HG03139 (cell line): ENCODE measurements at regions not wholly inside any gene's neighbourhood (a gene's known extent, or its start where the extent isn't known, plus 50 kb on each side); places are given as distances from the start of the nearest gene placed in this dataset.
"Not testable (repeated sequence)": the region's sequence is repeated elsewhere in the genome, so short reads cannot be mapped to it uniquely, and the experiment has no call there.

ENCODE experiments used
- ATAC-seq: cut with Tn5 transposase; IDR thresholded peaks from one replicate; pipeline ENCODE4 v1.9.1; 2021; ENCODE audit not compliant: unreplicated experiment

DNA sequence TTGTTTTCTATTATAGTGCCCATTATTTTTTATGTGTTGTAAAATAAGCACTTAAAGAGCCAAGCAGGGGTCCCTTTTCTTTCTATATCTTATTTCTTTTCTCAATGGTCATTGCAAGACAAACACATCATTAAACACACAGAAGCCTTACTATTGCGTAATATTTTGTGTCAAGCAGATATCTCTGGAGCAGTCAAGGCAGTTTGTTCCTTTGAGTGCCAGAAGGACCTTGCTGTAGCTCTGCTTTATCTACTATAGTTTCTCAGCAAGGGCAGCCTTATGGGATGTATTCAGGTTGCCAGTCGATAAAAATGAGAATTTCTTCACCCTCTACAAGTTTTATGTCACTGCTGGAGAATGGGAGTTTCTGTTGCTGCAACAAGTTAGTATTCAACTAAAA is 319.3 kb downstream of the TDRD3 start:
- no peak for ATAC-seq

DNA sequence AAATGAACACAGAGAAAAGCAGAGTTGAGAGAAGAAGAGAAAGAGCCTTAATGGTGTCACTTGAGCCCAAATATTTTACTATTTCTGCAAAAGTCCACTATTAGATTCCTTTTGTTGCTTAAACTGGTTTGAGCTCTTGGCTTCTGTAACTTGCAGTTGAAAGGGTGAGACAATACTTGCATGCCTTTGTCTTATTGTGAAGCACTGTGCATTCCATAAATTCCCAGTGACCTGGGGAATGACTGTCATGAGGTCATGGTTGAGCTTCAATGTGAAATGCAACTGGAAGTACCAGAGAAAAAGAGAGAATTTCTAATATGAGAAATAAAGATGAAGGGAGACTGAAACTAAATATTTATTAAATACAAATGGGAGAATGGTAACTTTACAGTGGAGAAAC is 310.9 kb downstream of the TDRD3 start:
- ATAC-seq, result no peak

DNA sequence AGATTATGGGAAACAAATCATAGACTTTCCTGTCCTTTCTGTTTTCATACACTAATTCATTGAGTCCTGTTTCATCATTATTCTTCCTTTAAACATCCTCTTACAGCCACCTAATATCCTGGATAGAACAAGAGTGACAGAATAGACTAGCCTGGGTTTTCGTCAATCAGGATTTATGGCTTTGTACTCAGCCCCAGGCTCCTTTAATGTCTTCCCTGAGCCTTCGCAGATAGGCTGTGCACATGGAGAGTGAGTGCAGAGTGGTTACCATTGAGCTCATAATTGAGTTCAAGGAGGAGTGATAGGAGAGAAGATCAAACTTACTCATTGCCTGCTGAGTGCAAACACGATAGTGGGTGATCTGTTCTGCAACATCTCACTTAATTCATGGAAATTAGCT is 304.9 kb downstream of the TDRD3 start:
- no peak for ATAC-seq

DNA sequence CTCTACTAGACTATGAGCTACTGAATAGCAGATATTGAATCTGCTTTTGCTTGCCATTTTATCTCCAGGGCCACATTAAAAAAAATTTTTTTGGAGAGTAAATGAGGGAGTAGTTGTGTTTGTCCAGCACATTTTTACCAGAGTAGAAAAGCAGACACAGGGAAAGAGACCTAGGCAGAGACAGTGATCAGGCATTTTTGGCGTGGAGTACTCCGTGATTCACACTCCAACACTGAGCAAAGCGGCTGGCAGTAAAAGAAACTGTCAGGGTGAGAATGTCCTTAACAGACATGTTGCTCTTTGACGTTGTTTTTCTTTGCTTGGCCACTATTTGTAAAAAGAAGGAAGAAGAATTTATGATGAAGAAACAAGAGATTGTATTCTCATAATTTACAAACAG is 304.0 kb downstream of the TDRD3 start:
- no peak for ATAC-seq

DNA sequence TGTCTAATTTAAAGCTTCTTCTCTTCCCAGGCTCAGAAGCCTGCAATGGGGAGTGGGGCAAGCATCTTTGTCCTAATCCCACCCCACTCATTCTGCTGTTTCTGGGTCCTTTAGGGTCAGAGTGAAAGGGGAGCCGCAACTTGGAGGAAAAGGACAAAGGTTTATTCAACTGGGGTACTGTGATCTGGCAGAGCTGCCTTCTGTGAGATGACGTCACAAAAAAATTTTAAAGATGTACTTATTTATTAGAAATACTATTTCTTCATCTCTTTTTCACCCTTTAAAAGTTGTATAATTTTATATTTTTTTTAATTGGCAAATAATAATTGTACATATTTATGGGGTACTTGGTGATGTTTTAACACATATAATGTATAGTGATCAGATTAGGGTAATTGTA is 302.6 kb downstream of the TDRD3 start:
- ATAC-seq, result no peak

DNA sequence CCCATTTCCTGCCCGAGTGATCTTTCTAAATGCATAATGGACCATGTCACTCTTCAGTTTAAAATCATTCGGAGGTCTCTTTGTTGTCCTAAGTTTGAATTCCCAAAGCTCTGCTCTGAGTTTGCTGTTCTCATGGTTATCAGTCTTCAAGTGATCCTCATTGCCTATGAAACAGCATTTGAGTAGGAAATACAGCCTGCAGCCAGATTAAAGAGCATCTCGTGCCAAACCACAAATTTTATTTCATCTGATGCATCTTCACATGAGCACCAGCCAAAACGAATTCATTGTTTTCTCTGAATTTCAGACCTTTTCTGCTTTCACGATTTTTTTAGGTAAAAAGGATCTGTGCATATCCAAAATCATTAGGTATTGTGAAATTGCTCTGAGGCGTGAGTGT is 299.6 kb downstream of the TDRD3 start:
- no peak for ATAC-seq

DNA sequence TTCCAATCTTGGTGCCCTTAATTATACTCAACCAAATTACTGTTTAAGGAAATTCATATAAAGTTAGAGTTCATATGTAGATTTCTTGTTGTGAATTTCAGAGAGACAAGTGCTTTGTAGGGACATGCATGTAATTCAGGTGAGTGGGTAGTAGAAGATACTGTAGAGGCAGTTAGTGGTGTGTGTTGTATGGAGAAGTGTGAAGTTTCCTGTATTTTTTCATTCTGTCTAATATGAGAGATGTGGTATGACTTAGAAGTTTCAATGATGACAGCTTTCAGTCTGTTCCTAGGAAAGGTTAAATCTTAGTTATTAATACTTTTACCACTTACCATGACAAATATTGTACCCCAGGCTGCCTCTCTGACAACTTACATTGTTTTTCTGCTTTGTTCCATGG is 294.2 kb downstream of the TDRD3 start:
- ATAC-seq, result no peak

DNA sequence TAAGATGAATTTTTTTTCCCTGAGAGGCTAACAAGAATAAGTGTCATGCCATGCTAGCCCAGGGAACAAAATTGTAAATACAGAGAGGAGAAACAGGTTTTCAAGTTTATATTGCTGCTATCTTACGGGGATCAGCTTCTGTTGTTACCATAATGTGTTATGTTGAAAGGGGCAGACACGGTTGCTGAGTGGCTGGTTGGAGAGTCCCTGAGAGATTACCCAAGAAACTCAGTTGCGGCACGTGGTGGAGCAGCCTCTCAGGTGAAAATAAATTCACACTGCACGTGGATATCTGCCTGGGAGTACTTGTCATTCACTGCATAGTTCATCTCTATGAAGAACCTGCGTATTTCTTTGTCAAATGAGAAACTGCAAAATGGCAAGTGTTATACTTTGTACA is 293.6 kb downstream of the TDRD3 start:
- no peak for ATAC-seq

DNA sequence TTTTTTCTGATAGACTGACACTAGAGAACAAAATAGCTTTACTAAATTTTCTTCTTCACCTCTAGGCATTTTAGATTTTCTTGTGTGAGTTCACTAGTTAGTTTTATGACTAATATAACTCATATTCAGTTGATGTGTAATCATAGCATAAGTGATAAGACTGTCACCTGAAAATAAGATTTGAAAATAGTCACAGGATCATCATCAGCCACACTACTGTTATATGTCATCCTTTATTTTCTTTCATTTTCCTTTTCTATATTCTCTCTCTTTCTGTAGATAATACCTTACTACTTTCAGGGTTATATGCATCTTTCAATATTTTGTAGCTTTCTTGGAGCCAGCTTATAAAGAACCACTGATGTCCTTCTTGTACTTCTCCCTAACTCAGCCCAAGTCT is 292.6 kb downstream of the TDRD3 start:
- ATAC-seq, result no peak

DNA sequence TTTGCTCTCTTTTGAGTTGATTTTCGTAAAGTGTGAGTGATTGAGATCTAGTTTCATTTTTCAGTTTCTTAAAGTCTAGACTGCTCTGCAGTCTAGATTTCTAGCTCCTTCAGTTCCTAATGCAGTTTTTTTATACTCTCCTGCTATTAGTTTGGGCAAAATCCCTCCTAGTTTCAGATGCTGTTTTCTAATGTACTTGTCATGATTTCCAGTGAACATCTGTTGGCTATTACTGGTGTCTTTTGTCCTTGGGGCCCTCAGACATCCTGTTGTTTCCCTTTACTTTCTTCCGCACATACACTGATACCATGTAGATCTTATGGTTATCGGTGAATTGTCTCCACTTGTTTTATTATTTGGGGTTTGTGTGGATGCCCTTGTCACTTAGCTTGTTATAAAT is 292.1 kb downstream of the TDRD3 start:
- ATAC-seq, result no peak

DNA sequence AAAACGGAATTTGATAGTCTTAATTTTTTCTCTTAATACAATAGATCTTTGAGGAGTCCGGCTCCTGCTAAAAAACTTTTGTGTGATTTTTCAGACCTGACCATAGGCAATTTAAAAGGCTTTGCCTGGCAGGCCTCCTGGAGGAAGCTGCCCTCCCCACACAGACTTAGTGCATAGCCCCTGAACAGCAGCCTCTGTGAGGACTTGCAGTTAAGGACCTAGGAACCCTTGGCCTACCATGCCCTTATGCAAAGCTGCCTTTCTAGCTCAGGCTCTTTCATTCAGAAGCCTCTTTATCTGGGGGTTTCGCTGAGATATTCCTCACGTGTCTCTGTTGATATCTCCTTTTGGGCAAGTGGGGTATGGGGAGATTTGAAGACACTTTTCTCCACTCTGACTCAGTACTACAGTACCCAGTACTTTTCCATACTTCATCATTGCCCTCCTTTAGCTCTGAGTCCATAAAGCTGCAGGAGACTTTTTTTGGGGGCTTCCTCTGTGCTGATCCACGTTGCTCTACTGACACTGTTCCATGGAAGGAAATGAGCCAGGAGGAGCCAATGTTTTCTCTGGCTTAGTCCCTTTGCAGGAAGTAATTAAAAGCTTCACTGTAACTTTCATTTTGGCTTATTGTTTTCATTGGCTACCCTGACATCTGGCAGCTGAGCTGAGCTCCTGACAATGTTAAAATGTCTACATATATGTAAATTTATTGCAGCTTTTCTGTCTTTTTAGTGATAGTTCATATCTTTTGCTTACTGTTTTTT is 283.1 kb downstream of the TDRD3 start:
- no peak for ATAC-seq

DNA sequence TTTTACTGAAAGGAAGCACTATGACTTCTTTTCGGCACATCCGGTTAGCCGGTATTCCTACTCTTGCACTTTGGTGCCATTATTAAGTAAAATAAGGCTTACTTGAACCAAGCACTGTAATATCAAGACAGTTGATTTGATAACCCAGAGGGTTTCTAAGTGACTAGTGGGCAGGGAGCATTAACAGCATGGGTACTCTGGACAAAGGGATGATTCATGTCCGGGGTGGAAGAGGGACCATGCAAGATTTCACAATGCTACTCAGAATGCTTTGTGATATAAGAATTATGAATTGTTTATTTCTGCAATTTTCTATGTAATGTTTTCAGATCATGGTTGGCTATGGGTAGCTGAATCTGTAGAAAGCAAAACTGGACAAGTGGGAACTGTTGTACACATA is 282.1 kb downstream of the TDRD3 start:
- ATAC-seq, result no peak

DNA sequence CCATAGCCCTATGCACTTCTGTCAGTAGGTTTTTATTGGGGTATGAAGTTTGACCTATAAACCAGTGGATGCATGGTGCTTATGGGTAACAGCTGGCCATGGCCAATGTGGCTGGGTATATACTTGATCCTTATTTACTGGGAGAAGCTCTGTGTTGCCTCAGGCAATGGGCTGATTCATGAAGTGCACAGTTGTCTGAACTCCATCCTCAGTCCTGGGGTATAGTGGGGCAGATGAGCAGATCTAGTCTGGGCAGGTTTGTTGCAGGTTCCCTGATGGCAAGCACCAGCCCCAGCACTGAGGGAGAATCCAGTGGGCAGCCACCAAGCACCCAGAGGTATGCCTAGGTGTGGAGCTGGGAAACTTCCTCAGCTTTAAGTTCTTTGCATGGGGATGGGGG is 274.4 kb downstream of the TDRD3 start:
- no peak for ATAC-seq

DNA sequence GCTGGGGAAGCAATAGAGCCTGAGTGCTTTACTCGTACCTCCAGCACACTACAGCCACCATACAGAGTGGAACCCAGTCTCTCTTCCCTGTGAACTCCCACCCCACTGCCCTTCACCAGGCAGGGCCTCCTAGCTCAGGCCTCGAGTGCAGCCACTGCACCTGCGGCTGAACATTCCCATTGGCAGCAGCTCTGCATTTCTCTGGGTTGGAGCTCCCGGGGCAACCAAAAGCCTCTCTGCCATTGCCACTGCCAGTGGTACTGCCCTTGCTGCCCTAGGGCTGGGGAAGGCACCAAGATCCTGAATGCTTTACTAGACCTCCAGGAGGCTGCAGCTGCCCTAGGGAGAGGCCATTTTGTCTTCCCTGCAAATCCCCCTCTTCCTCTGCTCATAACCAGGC is 266.8 kb downstream of the TDRD3 start:
- no peak for ATAC-seq

DNA sequence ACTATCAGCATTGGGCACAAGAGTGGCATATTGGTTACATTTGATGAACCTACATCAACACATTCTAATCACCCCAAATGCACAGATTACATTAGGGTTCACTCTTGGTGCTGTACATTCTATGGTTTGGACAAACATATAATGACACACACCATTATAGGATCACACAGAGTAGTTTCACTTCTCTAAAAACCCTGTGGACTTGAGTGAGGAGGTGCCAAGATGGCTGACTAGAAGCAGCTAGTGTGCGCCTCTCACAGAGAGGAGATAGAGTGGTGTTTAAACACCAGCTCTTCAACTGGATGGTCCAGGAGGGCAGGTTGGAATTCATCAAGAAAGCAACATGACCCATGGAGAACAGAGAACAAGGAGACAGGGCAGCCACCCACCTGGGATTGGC is 265.6 kb downstream of the TDRD3 start:
- ATAC-seq, result peak; percentile 50

DNA sequence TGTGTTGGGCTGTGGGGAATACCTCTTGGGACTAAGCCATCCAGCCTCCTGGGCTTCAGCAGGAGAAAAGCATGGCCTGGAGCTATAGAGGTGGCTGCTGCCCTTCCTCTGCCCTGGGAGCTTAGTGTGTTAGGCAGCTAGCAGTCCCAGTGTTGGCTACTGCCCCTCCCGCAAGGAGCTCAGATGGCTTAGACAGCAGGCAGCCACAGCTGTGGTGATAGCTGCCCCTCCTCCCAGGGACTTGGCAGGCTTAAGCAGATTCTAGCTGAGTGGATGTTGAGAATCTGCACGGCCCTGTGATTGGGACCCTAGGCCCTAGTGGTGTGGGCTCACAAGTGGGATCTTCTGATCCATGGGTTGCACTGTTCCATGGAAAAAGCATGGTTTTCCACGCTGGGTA is 264.5 kb downstream of the TDRD3 start:
- ATAC-seq, result no peak

DNA sequence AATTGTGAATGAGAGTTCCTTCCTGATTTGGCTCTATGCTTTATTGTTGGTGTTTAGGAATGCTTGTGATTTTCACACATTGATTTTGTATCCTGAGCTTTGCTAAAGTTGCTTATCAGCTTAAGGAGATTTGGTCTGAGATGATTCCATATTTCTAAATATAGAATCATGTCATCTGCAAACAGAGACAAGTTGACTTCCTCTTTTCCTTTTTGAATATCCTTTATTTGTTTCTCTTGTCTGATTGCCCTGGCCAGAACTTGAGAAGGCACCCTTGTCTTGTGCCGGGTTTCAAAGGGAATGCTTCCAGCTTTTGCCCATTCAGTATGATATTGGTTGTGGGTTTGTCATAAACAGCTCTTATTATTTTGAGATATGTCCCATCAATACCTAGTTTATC is 260.6 kb downstream of the TDRD3 start:
- not testable (repeated sequence) for ATAC-seq

DNA sequence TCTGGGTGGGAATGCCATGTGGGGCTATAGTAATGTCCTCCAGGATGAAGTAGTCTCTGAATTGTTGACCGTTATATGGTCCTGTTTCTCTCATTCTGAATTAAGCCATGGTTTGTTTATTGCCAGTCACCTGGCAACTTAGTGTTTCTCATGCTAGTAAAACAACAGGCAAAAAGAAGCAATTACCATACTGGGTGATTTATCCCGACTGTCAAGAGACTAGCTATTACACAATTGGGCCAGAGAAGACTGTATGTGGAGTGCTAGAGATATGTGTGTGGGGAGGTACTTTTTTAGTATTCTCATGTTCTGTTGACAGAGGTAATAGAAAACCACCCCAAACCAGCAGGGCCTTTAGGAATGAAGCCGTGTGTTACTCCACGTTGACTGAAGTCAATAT is 258.2 kb downstream of the TDRD3 start:
- ATAC-seq, result no peak

DNA sequence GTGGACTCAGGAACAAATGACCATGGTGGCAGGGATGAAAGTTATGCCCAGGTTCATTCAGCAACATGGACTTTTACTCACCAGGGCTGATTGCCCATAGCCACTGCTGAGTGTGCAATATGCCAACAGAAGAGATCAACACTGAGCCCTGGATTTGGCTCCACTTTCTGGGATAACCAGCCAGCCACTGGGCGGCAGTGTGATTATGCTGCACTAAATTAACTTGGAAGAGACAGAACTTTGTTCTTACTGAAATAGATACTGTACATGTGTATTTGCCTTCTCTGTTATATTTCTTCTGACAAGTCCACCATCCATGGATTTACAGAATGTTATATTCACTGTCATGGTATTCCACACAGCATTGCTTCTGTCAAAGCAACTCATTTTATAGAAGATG is 257.4 kb downstream of the TDRD3 start:
- no peak for ATAC-seq

DNA sequence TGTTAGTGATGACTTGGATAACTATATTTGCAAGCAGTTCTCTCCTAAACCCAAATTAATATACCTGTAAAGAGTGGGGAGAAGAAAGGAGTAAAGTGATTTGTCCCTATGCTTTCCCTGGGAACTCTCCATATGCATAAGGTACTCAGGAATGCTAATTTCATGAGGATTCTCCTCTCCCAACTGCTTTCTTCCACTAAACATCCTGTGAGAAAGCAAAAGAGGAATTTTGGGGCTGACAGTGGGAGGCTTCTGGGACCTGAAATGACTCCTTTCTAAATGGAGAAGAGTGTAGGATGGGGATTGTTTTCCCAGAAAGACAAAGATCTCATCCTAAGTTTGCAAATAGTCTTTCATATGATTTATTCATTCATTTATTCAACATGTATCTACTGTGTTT is 250.5 kb downstream of the TDRD3 start:
- ATAC-seq, result no peak

DNA sequence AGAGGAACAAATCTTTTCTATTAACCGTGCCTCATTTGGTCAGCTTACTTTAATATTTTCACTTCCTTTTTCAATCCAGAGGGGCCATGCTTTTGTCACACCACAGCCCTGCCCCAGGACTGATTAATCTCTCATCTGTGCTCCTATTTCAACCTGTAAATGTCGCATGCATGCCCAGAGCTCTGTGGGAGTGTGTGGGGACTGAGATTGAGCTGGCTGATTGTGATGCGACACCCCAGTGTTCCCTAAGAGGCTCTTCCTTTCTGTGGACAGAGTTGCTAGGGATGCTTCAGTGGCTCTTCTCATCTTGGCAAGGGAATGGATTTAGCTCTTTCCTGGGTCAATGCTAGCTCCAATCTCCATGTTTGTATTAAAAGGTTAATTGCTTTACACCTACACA is 249.6 kb downstream of the TDRD3 start:
- ATAC-seq, result no peak

DNA sequence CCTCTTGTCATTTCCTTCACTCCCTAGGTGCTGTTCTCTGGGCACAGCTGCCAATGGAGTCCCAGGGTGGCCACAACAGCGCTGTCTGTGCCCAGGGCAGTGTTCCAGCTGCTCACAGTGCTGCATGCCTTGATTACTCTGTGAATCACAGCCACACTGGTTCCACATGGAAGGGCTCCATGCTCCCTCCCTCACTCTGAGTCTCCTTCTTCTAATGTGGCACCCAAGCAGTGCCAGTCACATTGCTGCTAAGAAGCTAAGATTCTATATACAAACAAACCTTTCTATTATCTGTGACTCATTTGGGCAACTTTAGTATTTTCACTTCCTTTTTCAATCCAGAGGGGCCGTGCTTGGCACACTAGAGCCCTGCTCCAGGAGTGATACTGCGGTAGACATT is 248.7 kb downstream of the TDRD3 start:
- no peak for ATAC-seq

DNA sequence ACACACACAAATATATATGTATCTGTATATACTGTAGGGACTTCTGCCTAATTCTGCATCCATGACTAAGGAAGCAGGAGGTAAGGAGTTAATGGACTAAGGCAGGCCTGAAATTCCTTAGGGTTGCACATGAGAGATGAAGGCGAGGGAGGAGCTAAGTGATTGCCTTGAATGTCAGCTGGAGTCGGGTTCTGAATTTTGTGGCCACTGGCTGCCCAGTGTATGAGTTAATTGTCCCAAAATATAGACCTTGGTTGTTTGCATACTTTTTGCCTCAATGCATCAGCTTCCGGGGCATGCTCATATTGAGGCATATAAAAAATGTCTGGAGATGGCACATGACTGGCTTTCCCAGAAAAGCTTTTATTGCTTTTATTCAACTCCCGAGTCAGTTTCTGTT is 245.5 kb downstream of the TDRD3 start:
- no peak for ATAC-seq

DNA sequence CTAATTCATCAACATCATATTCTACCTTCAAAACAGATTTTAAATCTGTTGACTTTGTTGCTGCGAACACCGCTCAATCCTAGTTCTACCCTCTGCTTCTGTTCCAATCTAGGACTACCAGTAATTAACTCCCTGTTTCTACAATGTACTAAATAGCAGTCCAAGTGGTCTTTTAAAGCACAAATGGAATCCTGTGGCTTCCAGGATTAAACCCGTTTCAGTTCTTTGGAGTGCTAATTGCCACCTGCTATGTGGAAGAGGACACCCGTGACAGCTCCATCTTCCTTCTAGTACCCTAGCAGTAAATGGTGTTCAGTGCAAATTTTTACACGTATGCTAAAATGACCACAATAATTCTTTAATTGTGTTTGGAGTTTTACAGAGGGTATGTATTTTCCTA is 232.1 kb downstream of the TDRD3 start:
- ATAC-seq, result no peak
